ENCODE measurements at regions not wholly inside any gene's neighbourhood (a gene's known extent, or its start where the extent isn't known, plus 50 kb on each side); places are given as distances from the start of the nearest gene placed in this dataset.
"Not testable (repeated sequence)": the region's sequence is repeated elsewhere in the genome, so short reads cannot be mapped to it uniquely, and the experiment has no call there.

DNA sequence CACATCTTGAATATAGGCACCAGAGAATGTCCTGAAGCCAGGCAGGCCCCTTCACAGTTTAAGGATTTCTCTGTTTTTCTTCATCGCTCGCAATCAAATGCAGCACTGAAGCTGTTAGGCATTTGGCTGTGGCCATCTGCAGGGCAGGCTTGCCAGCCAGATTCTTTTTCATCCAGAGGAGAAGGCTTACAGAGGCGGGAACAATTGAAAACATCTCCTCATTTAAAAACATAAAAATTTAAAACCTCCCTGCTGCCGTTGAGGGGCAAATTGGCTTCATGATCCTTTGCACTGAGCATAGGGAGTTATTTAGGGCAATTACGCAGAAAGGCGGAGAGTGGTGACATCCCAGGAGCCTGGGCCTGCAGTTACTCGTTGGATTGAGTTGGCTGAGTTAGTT, 500.0 kb downstream of the TYW1 start:
- no peaks in the 10 kb centered on the region for H3K27me3 ChIP-seq (replicated peaks)
- in situ Hi-C loops (cut with HindIII; ENCODE audit: low pct_ligation_motif_present, low sequenced_read_pairs): no loop called here
- TF ChIP-seq, protein P1, sequence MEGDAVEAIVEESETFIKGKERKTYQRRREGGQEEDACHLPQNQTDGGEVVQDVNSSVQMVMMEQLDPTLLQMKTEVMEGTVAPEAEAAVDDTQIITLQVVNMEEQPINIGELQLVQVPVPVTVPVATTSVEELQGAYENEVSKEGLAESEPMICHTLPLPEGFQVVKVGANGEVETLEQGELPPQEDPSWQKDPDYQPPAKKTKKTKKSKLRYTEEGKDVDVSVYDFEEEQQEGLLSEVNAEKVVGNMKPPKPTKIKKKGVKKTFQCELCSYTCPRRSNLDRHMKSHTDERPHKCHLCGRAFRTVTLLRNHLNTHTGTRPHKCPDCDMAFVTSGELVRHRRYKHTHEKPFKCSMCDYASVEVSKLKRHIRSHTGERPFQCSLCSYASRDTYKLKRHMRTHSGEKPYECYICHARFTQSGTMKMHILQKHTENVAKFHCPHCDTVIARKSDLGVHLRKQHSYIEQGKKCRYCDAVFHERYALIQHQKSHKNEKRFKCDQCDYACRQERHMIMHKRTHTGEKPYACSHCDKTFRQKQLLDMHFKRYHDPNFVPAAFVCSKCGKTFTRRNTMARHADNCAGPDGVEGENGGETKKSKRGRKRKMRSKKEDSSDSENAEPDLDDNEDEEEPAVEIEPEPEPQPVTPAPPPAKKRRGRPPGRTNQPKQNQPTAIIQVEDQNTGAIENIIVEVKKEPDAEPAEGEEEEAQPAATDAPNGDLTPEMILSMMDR (IDR thresholded peaks at IDR 0.05; ENCODE audit: low read depth, low read length, missing control alignments): no peak

DNA sequence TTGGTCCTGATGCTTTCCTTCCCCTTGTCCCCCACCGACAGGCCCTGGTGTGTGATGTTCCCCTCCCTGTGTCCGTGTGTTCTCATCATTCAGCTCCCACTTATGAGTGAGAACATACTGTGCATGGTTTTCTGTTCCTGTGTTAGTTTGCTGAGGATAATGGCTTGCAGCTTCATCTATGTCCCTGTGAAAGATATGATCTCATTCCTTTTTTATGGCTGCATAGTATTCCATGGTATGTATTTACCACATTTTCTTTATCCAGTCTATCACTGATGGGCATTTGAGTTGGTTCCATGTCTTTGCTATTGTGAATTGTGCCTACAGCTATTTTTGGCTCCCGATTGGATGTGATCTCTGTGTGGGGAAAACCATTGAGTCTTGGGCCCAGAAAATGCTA, 501.3 kb downstream of the TYW1 start:
- in situ Hi-C loops (cut with HindIII; ENCODE audit: low pct_ligation_motif_present, low sequenced_read_pairs); H3K27ac ChIP-seq; H3K4me3 ChIP-seq (ENCODE audit: low read depth, low read length); DNase-seq; H3K36me3 ChIP-seq (replicated peaks); H3K27me3 ChIP-seq (replicated peaks): not testable (repeated sequence)

More for the DNA sequence above, 500.0 kb downstream of the TYW1 start:
- Histone ChIP-seq H3K27ac (no peak overlapping the region), H3K4me3 (ENCODE audit: low read depth, low read length) (no peak overlapping the region), H3K36me3 (replicated peaks) (no peaks in the 10 kb centered on the region)
- DNase-seq: no peak

DNA sequence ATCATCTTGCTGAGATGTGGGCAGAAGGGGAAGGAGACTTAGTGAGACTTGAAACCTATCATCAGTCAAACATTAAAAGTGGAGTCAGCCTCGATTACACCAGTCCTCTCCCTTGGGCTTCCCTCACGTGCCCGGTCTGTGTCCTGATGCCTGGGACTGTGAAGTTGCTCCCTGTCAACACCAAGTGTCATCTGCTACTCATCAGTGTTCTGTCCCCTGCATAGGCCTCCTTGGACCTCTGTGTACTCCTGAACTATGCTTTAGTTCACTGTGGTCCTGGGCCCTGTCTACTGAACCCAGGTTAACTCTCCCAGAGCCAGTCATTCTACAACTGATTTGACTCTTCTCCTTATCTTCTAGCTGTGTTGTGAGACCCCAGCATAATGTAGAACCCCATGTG, 506.3 kb downstream of the TYW1 start:
- H3K4me3 ChIP-seq (ENCODE audit: low read depth, low read length): no peak overlapping the region
- no peak for DNase-seq
- H3K27me3 ChIP-seq (replicated peaks): no peaks in the 10 kb centered on the region
- no peak overlapping the region for H3K27ac ChIP-seq
- no peaks in the 10 kb centered on the region for H3K36me3 ChIP-seq (replicated peaks)
- in situ Hi-C loops (cut with HindIII; ENCODE audit: low pct_ligation_motif_present, low sequenced_read_pairs): no loop called here
- TF ChIP-seq, protein P1 (IDR thresholded peaks at IDR 0.05; ENCODE audit: low read depth, low read length, missing control alignments): no peak

DNA sequence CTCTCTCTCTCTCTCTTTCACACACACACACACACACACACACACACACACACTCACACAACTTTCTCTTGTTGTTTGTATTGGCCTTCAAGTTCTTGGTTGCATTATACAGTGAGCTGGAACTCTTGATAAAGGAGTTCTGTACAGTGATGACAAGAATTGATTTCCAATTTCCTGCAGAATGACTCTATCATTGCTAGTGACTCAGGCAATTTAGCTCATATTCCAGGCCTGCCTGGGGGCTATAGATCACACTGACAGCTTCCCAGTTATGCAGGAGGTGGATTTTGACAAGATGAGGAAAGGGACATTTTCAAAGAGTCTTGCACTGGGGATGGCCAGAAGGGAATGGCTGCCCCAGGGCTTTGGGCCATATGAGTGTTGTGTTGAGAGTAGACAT, 508.8 kb downstream of the TYW1 start:
- DNase-seq: no peak
- in situ Hi-C loops (cut with HindIII; ENCODE audit: low pct_ligation_motif_present, low sequenced_read_pairs): no loop called here
- no peak overlapping the region for H3K4me3 ChIP-seq (ENCODE audit: low read depth, low read length)
- no peaks in the 10 kb centered on the region for H3K27me3 ChIP-seq (replicated peaks)
- no peak overlapping the region for H3K27ac ChIP-seq
- TF ChIP-seq, protein P1 (IDR thresholded peaks at IDR 0.05; ENCODE audit: low read depth, low read length, missing control alignments): no peak
- H3K36me3 ChIP-seq (replicated peaks): no peaks in the 10 kb centered on the region

DNA sequence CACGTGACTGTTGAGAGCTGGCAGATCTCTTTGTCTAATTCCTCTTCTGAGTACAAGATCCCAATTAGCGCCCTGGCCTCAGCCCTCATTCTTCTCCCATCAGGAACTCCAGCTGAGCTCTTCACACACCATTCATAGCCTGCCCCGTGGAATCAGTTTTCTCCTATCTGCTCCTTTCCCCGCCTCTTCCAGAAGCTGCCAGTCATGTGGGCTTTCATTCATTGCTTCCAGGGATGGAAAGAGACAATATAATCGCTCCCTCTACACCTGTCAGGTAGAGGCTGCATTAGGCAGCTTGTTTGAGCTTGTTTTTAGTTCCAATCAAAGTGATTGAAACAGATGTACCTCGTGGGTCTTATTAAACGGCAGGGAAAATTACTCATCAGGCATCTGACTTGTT, 515.8 kb downstream of the TYW1 start:
- in situ Hi-C loops (cut with HindIII; ENCODE audit: low pct_ligation_motif_present, low sequenced_read_pairs): no loop called here
- no peak overlapping the region for H3K4me3 ChIP-seq (ENCODE audit: low read depth, low read length)
- DNase-seq: no peak
- H3K36me3 ChIP-seq (replicated peaks): no peaks in the 10 kb centered on the region
- TF ChIP-seq, protein P1 (IDR thresholded peaks at IDR 0.05; ENCODE audit: low read depth, low read length, missing control alignments): no peak
- H3K27ac ChIP-seq: no peak overlapping the region
- no peaks in the 10 kb centered on the region for H3K27me3 ChIP-seq (replicated peaks)

DNA sequence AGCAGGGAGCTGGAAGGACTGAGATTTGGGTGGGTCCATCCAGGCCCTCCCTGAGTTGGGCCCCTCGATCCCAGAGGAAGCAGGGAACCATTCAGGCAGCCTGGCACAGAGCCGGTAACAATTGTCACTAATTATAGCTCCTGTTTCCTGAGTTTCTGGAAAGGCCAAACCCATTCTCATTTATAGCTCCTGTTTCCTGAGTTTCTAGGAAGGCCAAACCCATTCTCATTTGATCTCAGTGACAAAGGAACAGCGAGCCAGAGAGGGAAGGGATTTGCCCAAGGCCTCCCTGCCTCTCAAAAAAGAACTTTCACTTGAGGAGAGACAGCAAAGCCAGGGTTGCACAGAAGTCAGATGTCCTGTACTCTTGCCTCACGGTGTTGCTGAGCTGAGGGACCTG, 521.9 kb downstream of the TYW1 start:
- H3K27me3 ChIP-seq (replicated peaks): no peaks in the 10 kb centered on the region
- TF ChIP-seq, protein P1 (IDR thresholded peaks at IDR 0.05; ENCODE audit: low read depth, low read length, missing control alignments): no peak
- H3K36me3 ChIP-seq (replicated peaks): no peaks in the 10 kb centered on the region
- no peak overlapping the region for H3K4me3 ChIP-seq (ENCODE audit: low read depth, low read length)
- in situ Hi-C loops (cut with HindIII; ENCODE audit: low pct_ligation_motif_present, low sequenced_read_pairs): no loop called here
- H3K27ac ChIP-seq: no peak overlapping the region
- DNase-seq: no peak
